HG02840 (cell line): ENCODE measurements at regions not wholly inside any gene's neighbourhood (a gene's known extent, or its start where the extent isn't known, plus 50 kb on each side); places are given as distances from the start of the nearest gene placed in this dataset.

Source experiments
- ATAC-seq: cut with Tn5 transposase; IDR thresholded peaks from one replicate; pipeline ENCODE4 v1.9.1; 2021; ENCODE audit warnings: mild to moderate bottlenecking, moderate library complexity, moderate number of reproducible peaks; ENCODE audit not compliant: unreplicated experiment, low FRiP score

DNA sequence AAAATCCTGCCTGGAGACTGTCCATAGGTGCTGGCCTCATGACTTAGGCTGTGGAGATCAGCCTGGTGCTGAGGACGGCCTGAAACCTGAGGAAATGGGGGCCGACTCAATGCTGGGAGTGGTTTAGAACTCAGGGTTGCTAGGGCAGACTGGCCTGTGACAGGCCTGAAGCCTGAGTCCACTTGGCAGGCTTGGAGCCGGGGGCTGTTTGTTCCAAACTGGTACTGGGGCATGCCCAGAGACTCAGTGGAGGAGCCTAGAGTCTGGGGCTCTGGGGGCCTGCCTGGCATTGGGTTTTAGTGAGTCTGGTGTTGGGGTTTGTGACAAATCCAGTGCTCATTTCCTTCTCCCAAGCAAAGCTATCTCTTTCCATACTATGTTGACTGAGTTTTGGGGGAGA, 489.7 kb upstream of the CNKSR2 start:
- ATAC-seq = no peak

DNA sequence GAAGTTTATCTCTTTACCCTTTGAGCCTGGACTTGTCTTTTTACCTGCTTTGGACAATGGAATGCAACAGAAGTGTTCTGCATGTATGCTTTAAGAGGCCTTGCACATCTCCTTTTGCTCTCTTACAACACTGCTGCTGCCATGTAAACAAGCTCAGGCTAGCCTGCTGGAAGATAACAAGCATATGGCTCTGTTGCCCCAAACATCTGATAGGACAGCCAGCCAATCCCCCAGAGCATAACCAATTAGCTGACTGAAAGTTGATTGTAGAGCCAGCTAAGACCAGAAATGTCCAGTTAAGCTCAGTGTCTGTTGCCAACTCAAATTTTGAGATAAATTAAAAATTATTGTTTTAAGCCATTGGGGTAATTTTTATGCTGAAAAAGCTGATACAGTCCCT, 510.6 kb upstream of the CNKSR2 start:
- ATAC-seq = no peak

DNA sequence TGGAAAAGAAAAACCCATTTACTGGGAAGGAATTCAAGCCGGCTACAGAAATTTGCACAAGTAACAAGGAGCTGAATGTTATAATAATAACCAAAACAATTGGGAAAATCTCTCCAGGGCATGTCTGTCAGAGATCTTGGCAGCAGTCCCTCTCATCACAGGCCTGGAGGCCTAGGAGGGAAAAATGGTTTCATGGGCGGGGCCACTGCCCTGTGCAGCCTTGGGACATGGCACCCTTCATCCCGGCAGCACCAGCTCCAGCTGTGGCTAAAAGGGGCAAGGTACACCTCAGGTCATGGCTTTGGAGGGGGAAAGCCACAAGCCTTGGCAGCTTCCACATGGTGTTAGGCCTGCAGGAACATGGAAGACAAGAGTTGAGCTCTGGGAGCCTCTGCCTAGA, 513.1 kb upstream of the CNKSR2 start:
- no peak for ATAC-seq

DNA sequence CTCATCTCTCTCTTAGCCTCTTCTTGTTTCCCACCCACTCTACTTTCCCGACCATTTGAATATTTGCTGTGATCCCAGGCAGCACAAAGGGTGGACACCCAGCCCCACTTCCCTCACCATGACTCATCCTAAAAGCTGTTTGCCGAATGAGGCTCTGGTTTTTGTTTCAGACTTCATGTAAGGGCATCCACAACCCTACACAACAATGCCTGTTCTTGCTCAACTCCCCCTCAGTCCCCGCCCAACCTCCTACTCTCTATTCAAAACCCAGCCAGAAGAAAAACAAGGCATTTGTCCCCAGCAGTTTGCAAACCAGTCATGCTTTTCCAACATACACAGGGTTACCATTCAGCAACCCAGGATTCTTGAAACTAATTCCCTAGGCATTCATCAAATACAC, 516.5 kb upstream of the CNKSR2 start:
- ATAC-seq = no peak

DNA sequence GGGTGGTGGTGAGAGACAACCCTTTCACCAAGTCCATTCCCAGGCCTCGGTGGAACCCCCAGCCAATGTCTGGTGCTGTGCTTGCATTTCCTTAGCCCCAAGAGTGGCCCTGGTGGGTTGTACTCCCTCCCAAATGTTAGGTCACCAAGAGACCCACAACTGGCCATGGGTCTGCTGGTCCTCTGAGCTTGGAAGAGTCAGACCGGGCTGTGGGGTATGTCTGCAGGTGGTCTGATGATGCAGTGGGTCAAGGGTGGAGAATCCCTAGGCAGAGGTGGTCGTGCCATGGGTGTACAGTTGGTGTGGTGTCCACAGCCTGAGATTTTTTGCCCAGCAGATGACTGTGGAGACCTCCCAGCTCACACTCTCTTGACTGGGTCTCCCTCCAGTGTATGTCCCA, 535.7 kb upstream of the CNKSR2 start:
- ATAC-seq = no peak

DNA sequence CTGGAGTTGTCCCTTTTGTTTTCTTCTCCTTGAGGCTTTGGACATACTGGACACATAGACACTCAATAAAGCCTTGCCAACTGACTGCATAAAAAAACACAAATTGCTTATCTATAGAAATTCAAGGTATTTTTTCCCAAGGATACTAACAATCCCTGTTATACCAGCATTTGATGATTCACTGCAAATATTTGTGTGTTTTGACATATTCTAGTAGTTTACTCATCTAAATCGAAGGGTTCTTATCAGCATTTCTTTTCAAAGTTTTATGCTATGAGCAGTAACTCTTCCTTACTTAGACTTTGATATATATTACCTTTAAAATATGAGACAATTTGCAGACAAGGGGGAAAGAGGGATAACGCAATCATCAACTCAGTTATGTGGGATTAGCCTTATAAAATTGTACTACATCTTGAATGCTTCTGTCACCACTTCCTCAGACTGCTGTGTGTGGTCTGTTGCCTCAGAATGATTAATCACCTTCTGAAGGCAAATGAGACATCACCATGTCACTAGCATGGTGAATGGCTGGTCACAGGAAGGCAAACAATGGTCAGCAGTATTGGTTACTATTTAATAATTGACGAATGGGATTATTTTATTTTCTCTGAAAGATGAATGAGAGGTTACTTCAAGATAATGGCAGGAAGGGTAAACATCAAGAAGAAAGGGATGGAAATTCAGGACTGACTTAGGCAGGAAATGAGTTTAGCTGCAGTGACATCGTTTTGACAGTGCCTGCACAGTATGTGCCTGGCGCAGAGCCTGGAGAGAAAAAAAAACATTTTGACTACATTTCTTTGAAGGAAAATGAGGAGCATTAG, 544.3 kb upstream of the CNKSR2 start:
- no peak for ATAC-seq

DNA sequence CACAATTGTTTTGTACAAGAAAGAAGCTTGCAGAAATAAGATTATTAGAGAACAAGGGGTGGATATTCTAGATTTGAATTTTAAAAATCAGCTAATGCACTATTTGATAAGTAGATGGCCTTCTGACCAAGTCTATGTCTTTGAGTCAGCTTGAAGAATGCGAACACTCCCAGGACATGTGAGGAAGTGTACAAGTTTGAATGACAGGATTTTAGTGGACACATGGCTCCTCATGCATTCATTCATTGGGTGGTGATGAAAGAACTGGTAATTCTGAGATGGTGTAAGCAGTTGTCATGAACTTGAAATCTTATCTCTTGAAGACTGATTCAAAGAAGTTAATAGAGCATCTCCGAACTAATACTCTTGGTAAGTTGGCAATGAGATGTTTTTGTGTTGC, 548.2 kb upstream of the CNKSR2 start:
- ATAC-seq = no peak

DNA sequence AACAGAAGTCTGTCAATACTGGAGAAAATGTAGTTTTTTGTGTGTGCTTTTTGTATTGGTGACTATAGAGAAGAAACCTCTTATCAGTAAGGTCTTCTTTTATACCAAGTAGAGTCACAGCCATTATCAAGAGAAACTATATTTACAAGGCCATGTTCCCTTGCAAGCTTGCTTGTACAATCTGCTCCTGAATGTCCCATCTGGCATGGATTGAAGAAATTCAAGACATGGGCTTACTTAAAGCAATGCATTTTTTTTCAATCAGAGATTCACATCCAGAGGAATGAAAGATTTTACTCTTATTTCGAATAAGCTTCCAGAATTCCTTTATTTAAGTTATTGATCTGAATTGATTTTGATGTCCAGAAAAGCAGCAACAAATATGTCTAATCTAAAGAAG, 537.3 kb upstream of the RPS6KA3 start:
- no peak for ATAC-seq

DNA sequence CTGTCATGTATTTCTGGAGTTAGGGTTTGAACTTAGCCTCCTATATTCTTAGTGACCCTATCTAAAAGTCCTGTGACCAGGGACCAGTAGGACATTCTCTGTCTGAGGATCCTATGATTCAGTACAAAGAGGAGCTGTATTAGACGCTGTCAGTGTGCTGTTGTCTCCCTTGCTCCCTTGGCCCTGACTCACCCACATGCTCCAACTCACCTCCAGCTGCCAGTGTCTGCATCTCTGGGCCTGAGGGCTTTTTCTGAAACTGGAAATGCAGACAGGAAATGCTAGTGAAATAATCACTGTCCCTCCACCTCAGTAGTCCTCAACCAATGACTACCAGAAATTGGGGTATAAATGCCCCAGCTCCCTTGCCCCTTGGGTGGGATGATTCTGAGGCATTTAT, 535.3 kb upstream of the RPS6KA3 start:
- ATAC-seq = no peak

DNA sequence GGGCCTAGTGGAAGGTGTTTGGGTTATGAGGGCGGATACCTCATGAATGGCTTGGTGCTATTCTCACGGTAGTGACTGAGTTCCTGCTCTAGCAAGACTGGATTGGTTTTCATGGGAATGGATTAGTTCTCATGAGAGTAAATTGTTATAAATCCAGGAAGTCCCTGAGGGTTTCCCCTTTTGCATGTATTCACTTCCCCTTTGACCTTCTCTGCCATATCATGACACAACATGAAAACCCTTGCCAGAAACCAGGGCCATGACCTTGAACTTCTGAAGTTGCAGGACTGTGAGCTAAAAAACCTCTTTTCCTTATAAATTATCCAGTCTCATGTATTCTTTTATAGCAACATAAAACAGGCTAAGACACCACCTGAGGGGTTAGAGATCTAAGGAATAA, 529.7 kb upstream of the RPS6KA3 start:
- no peak for ATAC-seq

DNA sequence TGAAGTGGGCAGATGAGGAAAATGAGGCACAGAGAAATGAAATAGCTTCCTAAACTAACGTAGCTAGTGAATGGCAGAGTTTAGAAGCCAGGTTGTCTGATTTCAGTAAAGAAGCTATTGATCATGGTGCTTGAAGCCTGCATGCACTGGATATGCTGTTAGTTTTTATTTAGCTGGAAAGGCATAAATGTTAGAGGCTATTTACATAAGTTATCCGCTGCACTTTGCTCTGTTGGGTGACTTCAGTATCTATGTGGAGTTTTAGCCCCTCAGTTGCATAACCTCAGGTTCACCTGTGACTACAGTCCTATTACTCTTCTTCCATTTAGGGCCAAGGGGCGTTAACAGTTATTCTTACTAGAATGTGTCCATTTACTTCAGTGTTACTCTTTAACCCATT, 522.4 kb upstream of the RPS6KA3 start:
- ATAC-seq = no peak

DNA sequence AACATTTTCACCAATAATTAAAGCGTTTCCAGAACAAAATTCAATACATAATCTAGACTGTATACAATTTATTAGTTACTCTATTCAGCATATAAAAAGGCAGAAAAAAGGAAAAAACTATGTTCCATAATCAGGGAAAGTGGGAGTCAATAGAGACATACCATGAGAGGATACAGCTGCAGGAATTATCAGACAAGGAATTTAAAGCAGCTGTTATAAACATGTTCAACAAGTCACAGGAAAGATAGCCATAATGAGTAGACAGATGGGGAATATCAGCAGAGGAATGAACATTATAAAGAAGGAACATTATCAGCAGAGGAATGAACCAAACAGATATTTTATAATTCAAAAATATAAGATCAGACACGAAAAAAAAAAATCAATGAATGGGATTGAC, 500.6 kb upstream of the RPS6KA3 start:
- no peak for ATAC-seq

DNA sequence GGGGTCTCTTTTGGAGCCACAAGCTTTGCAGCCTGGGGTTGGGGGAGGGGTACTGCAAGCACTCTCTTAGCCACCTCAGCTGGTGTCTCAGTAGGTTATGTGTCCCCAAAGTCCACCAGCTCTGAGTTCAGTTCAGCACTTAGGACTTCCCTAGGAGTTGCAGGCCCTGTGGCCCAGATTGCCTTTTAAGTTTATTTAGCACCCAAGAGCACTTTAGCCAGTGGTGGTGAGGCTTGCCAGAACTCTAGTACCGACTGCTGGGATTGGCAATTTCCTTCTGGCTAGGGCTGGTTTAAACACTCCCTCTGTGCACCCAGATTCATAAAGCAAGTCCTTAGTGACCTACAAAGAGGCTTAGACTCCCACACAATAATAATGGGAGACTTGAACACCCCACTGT, 489.9 kb upstream of the RPS6KA3 start:
- ATAC-seq = no peak

DNA sequence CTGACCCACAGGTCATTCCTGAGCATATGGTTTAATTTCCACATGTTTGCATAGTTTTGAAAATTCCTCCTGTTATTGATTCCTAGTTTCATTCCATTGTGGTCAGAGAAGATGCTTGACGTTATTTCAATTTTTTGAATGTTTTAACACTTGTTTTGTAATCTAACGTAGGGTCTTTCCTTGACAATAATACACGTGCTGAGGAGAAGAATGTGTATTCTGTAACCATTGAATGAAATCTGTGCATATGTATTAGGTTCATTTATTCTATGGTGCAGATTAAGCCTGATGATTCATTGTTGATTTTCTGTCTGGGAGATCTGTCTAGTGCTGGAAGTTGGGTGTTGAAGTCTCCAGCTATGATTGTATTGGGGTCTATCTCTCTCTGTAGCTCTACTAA, 486.4 kb upstream of the RPS6KA3 start:
- ATAC-seq = no peak

DNA sequence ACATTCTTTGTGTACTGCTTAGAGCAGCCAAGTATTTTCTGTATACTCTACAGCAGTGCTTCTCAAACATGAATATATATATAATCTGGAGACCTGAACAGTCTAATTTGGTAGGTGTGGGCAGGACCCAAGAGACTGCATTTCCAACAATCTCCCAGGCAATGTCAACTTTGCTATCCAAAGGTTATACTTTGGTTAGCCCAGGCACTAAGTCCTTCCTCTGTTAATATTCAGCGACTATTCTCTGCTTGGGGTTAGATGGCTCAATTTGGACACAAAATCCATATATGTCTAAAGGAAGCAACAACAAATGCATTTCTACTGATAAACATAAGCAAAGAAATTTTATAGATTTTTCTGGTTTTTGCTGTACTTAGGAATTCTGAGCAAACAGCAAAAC, 480.0 kb upstream of the RPS6KA3 start:
- ATAC-seq = no peak

DNA sequence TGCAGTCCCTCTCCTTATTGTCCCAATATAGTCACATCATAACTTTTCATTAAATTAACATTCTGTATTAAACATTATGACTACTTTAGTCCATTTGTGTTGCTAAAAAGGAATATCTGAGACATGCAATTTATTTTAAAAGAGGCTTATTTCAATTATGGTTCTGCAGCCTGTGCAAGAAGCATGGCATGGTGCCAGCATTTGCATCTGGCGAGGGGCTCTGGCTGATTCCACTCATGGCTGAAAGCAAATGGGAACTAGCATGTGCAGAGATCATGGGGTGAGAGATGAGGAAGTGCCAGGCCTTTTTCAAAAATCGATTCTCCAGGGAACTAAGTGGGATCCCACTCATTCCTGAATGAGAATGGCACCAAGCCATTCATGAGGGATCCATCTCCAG, 476.3 kb upstream of the RPS6KA3 start:
- ATAC-seq = no peak

DNA sequence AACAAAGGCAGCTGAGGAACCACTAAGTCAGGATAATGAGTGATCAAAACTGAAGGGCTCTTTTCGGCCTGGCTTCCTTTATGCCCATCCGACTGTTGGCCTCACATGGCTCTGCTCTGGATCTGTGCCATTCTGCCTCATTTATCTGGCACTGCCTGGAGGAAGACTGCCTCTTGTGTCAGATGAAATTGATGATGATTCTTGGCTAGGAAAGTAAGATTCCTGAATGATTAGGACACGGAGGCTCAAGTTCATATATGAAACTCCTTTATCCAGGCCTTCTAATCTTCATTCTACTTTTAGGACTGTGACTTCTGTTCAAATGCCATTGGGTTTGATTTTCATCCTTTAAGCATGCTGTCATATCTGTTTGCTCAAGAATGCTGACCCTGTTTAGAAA, 475.4 kb upstream of the RPS6KA3 start:
- ATAC-seq = no peak

DNA sequence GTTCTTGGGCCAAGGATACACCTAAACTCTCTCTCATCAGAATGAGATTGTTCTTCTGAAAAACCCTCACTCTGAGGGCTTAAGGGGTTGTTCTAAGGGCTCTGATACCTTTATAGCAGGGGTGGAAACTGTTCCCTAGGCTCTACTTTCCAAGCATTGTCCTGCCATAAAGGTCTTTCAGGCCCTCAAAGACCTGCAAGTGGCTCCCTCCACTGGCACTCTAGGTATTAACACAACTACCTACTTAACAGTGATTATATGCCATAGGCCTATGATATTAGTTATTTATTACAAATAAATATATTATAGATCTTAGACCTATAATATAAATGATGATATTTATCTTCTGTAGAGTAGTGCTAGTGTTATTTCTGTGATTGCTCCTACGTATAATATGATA, 473.7 kb upstream of the RPS6KA3 start:
- ATAC-seq = no peak

DNA sequence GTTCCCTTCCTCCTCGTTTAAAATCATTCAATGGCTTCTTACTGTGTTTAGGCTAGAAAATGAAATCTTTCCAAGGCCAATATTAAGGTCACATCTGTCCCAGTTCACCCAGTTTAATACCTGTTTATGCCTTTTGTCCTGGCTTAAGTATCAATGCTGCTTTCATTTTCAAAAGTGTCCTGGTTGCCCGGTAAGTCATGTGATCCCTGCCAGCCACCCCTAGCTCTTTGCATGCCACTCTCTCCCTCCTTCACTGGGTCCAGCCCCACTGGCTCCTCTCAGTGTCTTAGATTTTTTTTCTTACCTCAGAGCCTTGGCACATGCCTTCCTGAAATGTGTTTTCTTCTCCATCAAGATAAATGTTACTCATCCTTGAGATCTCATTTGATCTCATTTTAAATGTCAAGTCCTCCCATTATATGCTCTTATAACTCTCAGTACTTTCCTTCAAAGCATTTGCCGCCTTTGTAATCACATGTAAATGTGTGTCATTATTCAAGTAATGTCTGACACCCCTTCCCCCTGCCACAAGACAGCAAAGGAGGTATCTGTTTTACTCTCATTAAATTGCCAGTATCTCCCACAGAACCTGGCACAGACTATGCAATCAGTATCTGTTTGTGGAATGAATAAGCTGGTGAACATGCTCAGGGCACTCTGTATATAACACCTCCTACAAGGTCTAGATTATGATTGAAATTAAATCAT, 472.5 kb upstream of the RPS6KA3 start:
- no peak for ATAC-seq

DNA sequence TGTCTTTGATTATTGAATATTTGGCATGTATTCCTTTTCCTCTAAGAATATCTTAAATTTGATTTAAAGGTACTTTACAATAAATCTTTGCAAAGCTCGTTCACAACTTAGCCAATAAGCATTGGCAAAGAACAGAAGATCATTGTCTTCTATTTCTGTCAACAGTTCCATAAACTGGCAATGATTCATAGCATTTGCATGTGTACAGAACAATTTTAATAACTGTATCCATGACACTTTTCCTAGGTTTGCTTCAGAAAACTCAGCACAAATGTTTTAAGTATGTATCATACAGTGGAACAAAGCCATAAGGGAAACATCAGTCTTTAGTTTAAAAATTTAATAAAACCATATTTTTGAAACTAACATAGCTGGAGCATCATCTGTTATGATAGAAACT, 462.7 kb upstream of the RPS6KA3 start:
- no peak for ATAC-seq

DNA sequence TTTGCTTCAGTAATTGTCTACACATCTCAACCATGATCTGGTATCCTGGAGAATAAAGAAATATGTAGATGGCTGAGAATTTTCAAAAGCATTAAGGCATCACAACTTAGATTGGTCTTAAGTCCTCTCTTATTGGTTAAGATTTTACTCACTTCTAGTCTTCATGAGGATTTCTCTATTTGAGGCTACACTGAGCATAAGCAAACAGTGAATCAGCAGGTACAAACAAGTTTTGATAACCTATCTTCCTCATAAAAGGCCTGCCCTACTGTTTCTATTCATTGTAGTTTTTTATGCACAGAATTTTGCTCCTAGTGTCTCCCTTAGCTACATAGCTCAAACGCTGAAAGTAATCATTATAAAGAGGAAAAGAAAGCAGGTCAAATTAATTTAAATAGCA, 460.7 kb upstream of the RPS6KA3 start:
- ATAC-seq = no peak

DNA sequence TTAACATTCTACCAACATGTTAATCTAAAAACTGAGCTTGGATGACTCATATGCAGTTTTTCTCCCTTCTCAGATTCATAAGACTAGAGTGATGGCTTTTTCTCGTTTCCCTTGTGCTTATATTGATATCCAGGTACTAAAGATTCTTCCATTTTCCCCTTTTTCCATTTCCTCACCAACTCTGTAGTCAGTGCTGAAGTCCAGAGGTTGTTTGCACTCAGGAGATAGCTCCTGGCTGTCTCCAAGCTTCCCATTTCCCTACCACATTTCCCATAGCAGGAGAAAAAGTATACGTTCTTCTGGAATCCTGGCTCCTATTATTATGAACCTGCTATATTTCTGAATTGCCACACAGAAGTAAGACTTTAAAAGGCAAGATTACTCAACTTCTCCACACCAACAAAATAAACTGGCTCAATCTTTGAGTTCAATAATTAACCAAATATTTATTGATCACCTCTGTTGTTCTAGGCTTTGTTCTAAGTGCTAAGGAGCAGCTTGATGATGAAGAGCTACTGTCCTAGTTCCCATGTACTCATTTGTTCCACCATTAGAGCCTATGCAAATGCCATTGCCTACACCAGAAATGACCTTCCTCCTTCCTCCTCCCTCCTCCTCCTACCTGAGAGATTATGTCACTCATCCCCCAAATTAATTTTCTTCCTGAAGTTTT, 454.4 kb upstream of the RPS6KA3 start:
- no peak for ATAC-seq
